T-helper 1 cell treated with Interleukin-12 subunit alpha and Interleukin-12 subunit beta and Interleukin-4 antibody, amounts not matched to agents 30 μg/mL and 1 μg/mL, for 36 hours (primary cell): ENCODE measurements at regions not wholly inside any gene's neighbourhood (a gene's known extent, or its start where the extent isn't known, plus 50 kb on each side); places are given as distances from the start of the nearest gene placed in this dataset.
A peak's percentile ranks its signal among the peaks of the same experiment; 100 is the strongest.

ENCODE experiments used
- H3K27ac Mint-ChIP-seq: one replicate; pipeline ENCODE4 v1.8.0; 2021; ENCODE audit warnings: mild to moderate bottlenecking, mixed read lengths
- H3K27me3 Mint-ChIP-seq: one replicate; pipeline ENCODE4 v1.8.0; 2021; ENCODE audit warnings: low read depth, mixed read lengths
- H3K36me3 Mint-ChIP-seq: one replicate; pipeline ENCODE4 v1.8.0; 2021; ENCODE audit warnings: low read depth, mixed read lengths
- H3K4me1 Mint-ChIP-seq: one replicate; pipeline ENCODE4 v1.8.0; 2021; ENCODE audit warnings: low read depth, mixed read lengths
- H3K4me3 Mint-ChIP-seq: one replicate; pipeline ENCODE4 v1.8.0; 2021; ENCODE audit warnings: mild to moderate bottlenecking, moderate library complexity, mixed read lengths
- H3K9me3 Mint-ChIP-seq: one replicate; pipeline ENCODE4 v1.8.0; 2021; ENCODE audit warnings: mixed read lengths

DNA sequence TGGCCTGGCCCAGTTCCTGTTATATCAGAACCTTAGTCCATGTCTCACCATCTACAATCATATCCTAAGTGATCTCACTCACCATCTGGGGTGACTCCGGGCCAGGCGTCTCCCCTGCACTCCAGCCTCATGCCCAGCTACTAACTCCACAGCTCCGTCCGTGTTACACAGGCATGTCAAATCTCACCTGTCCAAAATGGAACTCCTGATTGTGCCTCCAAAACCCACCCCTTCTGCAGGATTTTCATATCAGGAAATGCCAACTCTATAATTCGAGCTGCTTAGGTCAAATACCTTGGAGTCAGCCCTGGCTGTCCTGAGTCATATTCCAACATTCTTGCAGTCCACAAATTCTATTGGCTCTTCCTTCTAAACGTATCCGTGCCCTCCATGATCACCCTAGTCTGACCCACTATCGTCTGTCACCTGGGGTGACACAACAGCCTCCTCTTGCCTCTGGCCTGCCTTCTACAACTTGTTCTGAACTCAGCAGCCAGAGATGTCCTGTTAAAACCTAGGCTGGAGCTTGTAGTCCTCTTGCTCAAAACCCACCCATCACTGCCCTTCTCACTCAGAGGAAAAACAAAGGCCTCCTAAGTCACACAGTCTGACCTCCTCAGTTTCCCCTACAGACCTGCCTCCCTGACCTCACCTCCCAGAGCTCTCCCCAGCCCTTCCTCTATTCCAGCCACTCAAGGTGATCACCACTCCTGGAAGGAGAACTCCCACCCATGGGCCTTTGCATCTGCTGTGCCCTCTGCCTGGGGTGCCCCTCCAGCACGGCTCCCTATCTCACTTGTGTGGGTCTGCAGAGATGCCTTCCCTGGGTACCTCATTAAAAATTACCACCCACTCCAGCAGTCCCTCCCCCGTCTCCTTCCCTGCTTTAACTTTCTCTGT is 85.3 kb upstream of the SIRPA start:
- H3K36me3 Mint-ChIP-seq: no peaks in the 10 kb centered on the region
- H3K4me3 Mint-ChIP-seq: no peak overlapping the region
- peaks cover 3% of the 10 kb centered on the region for H3K4me1 Mint-ChIP-seq
- H3K9me3 Mint-ChIP-seq: no peaks in the 10 kb centered on the region
- peaks cover 29% of the 10 kb centered on the region for H3K27me3 Mint-ChIP-seq
- H3K27ac Mint-ChIP-seq: no peak overlapping the region

DNA sequence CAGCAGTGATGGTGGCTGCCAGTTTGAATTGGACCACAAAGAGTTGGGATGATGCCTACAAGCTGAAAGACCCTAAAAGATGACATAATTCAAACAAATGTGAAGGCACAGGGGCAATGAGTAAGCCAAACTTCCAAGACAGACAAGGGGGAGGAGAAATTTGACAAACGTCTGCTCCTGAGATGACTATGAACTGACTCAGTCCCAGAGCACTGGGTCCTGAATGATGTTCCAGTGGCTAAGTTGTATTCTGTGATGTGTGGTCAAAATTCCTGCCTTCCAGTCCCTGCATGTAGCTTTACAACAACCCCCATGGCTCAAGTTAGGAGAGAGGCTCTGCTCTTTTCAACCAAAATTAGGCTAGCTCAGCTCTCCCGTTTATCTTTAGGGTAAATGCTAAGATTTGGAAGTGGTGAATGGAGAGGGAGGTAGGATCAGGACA is 86.1 kb upstream of the SIRPA start:
- Mint-ChIP-seq H3K27me3 (peaks cover 36% of the 10 kb centered on the region), H3K9me3 (no peaks in the 10 kb centered on the region), H3K27ac (no peak overlapping the region), H3K36me3 (no peaks in the 10 kb centered on the region), H3K4me3 (no peak overlapping the region), H3K4me1 (peaks cover 3% of the 10 kb centered on the region)

DNA sequence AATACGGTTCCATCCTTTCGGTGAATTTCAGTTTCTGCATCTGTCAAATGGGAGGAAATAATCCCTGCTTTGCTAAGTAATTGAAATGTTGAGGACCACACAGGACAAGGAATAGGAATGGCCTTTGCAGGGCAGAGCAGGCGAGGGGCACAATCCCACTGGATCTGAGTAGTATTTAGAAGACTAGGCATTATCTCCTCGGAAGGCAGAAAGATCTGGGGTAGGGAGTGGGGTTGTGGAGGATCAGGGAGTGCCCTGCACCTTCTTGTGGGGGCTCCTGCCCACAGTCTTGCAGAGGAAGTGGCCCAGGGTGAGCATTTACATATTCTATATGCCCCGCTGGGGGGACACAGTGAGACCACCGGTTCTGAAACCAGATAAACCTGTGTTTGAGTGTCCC is 87.1 kb upstream of the SIRPA start:
- peaks cover 3% of the 10 kb centered on the region for H3K4me1 Mint-ChIP-seq
- H3K36me3 Mint-ChIP-seq: no peaks in the 10 kb centered on the region
- H3K4me3 Mint-ChIP-seq: no peak overlapping the region
- H3K27ac Mint-ChIP-seq: no peak overlapping the region
- peaks cover 37% of the 10 kb centered on the region for H3K27me3 Mint-ChIP-seq
- H3K9me3 Mint-ChIP-seq: no peaks in the 10 kb centered on the region

DNA sequence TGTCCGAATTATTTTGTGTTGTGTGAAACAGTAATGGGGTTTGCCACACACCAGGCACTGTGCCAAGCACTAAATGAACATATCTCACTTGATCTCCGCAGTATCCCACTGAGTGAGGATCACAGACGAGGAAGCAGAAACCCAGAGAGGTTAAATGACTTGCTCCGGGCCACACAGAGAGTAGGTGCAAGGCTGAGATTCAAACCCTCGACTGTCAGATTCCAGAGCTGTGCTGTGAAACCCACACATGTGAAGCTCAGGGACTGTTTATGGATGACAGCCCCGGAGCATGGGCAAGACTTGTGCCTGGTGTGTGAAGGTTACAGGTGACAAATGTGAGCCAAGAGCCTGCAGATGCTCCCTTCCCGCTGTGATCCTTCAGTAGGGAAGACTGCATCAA is 87.8 kb upstream of the SIRPA start:
- no peaks in the 10 kb centered on the region for H3K36me3 Mint-ChIP-seq

DNA sequence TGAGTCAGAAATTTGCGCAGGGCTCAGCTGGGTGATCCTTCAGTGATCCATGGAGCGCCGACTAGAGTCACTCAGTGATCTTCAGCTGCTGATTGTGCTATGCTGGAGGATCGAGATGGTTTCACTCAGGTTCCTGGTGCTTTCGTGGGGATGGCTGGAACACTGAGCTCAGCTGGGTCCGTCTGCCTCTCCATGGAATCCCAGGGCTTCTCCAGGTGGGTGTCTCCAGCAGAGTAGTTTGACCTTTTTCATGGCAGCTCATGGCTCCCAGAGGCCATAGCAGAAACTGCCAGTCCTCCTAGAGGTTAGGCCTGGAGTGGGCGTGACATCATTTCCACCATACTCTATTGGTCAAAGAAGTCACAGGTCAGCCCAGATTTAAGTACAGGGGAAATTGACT is 88.8 kb upstream of the SIRPA start:
- H3K27me3 Mint-ChIP-seq: peaks cover 52% of the 10 kb centered on the region
- no peak overlapping the region for H3K4me3 Mint-ChIP-seq
- H3K36me3 Mint-ChIP-seq: no peaks in the 10 kb centered on the region
- H3K4me1 Mint-ChIP-seq: peaks cover 13% of the 10 kb centered on the region
- no peaks in the 10 kb centered on the region for H3K9me3 Mint-ChIP-seq
- H3K27ac Mint-ChIP-seq: no peak overlapping the region

More for the DNA sequence above, 87.8 kb upstream of the SIRPA start:
- H3K27me3 Mint-ChIP-seq: peaks cover 43% of the 10 kb centered on the region
- peaks cover 6% of the 10 kb centered on the region for H3K4me1 Mint-ChIP-seq
- H3K4me3 Mint-ChIP-seq: no peak overlapping the region
- no peak overlapping the region for H3K27ac Mint-ChIP-seq
- H3K9me3 Mint-ChIP-seq: no peaks in the 10 kb centered on the region

DNA sequence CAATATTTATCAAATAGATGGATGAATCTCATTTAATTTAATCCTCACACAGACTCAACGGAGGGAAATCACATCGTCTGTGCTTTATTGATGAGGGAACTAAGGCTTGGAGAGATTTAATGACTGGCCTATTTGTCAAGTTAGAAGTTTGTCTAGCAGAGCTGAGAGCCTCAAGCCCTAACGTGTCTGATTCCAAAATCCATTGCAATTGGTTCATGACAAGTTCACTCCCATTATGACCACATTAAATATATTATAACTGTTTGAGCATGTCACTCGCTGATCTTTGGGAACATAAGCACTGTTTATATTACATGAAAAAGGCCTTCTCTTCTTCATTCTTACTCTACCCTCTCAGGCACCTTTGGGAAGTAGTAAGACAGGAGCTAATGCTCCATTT is 89.4 kb upstream of the SIRPA start:
- peaks cover 51% of the 10 kb centered on the region for H3K27me3 Mint-ChIP-seq
- no peak overlapping the region for H3K4me3 Mint-ChIP-seq
- peaks cover 10% of the 10 kb centered on the region for H3K4me1 Mint-ChIP-seq
- H3K36me3 Mint-ChIP-seq: no peaks in the 10 kb centered on the region
- no peaks in the 10 kb centered on the region for H3K9me3 Mint-ChIP-seq
- no peak overlapping the region for H3K27ac Mint-ChIP-seq

DNA sequence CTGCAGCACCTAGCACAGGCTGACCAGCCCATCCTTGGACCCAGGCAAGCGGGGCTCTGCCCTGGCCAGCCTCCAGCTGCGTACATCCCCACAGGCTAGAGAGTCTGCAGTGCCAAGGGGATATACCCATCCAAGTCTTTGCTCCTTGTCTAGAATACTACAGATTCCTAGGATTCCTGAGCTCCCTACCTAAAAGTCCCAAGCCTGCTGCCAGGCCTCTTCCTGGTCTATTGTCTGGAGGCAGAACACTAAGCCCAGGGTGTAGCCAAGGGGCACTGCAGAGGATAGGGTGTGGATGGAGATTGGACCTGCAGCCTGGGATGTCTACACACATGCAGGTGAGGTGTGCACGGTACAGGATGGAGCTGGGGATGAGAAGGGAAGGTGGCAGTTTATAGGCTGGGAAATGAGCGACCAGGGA is 90.0 kb upstream of the SIRPA start:
- Mint-ChIP-seq H3K9me3 (no peaks in the 10 kb centered on the region), H3K36me3 (no peaks in the 10 kb centered on the region), H3K27me3 (peaks cover 53% of the 10 kb centered on the region), H3K27ac (no peak overlapping the region), H3K4me1 (peaks cover 10% of the 10 kb centered on the region), H3K4me3 (no peak overlapping the region)

DNA sequence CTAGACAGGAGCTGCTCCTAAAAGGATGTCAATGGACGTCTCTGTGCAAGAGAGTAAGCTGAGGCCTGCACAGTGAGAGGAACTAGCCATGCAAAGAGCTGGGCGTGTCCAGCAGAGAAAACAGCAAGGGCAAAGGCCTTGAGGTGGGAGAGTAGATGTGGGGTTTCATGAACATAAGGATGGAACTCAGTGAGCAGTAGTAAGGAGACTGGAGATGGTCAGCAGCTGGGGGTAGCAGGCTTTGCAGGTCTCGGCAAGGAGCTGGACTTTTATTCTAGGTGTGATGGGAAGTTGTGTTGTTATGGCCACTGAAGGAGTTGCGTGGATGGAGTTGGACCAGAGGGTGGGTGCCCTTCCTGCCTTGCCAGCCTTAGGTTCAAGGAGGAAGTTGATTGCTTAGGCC is 90.7 kb upstream of the SIRPA start:
- peaks cover 10% of the 10 kb centered on the region for H3K4me1 Mint-ChIP-seq
- H3K4me3 Mint-ChIP-seq: no peak overlapping the region
- H3K36me3 Mint-ChIP-seq: no peaks in the 10 kb centered on the region
- H3K27me3 Mint-ChIP-seq: peaks cover 57% of the 10 kb centered on the region
- H3K9me3 Mint-ChIP-seq: no peaks in the 10 kb centered on the region
- no peak overlapping the region for H3K27ac Mint-ChIP-seq

DNA sequence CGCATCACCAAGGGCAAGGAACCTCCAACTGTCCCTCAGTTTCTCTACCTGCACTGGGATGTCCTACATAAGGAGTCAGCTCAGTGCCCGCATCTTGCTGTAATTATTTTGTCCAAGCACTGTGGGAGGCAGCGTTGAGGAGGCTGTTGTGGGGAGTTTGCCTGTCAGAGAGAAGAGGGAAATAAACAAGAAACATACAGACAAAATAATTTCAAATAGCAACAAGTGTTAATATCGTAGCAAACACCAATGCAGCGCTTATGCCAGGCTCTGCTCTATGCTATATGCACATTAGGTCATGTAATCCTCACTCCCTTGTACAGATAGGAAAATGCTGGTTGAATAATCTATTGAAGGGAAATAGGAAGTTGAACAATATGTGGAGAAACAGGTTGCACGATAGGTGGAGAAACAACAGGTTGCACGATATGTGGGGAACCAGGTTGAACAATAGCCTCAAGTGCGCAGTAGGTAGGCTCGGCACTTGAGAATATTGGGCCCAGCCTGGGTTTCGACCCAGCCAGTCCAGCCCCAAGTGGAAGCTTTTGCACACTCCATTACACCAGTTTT is 91.2 kb upstream of the SIRPA start:
- no peak overlapping the region for H3K27ac Mint-ChIP-seq
- peaks cover 10% of the 10 kb centered on the region for H3K4me1 Mint-ChIP-seq
- no peaks in the 10 kb centered on the region for H3K9me3 Mint-ChIP-seq
- peak overlapping the region; percentile 0 for H3K4me3 Mint-ChIP-seq
- no peaks in the 10 kb centered on the region for H3K36me3 Mint-ChIP-seq
- H3K27me3 Mint-ChIP-seq: peaks cover 53% of the 10 kb centered on the region

DNA sequence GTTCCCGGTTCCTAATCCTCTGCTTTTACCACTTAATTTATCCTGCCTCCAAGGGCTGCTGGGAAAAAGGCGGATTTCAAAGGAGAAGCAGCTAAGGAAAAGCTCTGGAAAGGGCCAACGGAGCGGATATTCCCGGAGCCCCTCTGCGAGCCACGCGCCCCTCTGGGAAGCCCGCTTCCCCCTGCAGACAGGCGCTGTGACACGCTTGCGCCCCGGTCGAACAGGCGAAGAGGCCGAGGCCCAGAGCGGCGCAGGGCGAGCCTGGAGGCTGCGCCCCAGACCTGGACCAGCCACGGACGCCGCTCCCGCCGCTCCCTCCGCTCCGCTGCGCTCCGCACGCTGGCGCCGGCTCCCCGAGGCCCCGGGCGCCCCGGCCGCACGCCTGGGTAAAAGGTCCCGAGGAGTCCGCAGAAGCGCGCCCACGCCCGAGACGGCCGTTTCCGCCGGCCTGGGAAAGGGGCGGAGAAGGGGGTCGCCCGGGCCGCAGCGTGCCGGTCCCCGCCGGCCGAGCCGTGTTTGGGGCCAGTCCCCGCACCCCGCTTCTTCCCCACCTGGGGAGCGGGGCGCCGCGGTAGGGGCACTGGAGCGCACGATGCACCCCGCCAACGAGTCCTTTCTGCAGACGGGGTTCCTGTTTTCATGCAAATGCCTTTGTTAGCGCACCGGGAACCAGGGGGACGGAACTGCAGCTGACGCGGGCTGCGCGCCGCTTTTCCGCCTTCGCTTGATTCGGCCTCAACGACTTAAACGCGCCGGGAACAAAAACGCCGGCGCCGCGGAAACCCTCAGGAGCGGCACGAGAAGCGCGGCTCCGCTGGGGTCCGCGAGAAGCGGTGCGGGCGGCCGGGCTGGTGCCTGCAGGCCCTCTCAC is 91.9 kb upstream of the SIRPA start:
- H3K36me3 Mint-ChIP-seq: no peaks in the 10 kb centered on the region
- peak overlapping the region; percentile 64 for H3K4me3 Mint-ChIP-seq
- H3K27ac Mint-ChIP-seq: no peak overlapping the region
- H3K27me3 Mint-ChIP-seq: peaks cover 59% of the 10 kb centered on the region
- peaks cover 10% of the 10 kb centered on the region for H3K4me1 Mint-ChIP-seq
- H3K9me3 Mint-ChIP-seq: no peaks in the 10 kb centered on the region

DNA sequence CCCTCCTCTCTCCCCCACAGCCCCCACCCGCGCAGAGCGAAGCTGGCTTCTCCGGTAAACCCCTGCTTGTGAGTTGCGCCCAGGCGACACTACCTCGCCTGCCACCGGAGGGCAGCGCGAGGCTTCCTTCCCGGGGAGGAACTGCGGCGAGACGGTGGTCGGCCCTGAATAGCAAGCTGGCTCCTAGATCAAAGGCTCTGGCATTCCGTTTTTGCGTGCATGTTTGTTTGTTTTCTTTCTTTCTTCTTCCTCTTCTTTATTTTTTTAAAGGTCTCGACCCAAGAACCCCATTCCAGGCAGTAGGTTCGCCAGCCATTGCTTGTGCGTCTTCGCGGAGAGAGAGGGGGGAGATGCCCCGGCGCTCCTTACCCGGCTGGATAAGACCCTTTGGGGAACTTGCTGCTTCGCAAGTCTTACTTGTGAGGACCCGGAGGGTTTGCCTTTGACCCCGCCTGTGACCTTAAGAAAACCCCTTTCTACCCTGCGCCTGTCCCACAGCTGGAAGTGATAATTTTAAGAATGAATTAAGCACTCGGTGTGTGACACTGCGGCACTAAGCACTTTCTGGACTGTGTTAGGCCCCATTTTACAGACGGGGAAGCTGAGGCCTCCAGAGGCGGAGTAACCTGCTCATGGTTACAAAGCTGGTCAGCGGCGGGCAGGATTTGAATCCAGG is 92.7 kb upstream of the SIRPA start:
- peaks cover 56% of the 10 kb centered on the region for H3K27me3 Mint-ChIP-seq
- peak overlapping the region; percentile 64 for H3K4me3 Mint-ChIP-seq
- H3K4me1 Mint-ChIP-seq: peaks cover 10% of the 10 kb centered on the region
- no peaks in the 10 kb centered on the region for H3K9me3 Mint-ChIP-seq
- H3K36me3 Mint-ChIP-seq: no peaks in the 10 kb centered on the region
- no peak overlapping the region for H3K27ac Mint-ChIP-seq

DNA sequence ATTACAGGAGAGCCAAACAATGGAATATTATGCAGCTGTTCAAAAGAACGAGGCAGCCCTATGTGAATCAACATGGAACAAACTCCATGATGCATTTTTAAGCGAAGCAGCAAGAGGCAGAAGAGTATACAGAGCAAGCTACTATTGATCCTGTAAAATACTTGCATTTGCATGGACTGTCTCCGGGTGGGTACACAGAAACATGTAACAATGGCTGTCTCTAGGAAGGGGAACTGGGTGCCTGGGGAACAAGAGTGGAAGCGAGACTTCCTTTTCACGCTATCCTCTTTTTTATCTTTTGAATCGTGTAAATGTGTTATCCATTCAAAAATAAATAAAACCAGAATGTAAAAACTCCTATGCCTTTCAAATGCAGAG is 93.3 kb upstream of the SIRPA start:
- H3K27me3 Mint-ChIP-seq: peaks cover 61% of the 10 kb centered on the region

DNA sequence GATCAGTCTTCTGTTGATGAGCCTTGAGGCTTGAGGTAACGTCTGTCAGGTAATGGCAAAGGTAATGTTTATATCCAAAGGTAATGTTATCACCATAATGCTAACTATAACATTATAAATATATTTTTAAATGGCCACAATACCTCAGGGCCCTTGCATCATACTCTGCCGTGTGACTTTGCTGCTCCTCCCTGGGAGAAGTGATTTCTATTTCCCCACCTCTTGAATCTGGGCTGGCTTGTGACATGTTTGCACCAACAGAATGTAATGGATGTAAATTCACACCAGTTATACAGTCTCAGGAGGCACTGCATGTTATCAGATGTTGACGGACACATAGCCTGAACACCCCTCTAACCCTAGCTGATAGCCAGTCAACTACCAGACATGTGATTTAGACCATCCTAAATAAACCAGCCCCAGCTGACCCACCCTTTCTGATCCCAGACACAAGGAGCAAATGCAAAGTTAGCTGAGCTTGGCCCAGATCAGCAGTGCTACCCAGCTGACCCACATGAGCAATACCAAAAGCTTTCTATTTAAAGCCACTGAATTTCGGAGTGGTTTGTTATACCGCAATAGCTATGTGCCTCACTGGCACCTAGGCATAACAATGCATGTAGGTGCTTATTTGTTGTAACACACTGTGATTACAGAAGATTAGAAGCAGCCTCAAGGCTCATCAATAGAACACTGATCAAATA is 93.8 kb upstream of the SIRPA start:
- H3K4me3 Mint-ChIP-seq: no peak overlapping the region
- H3K36me3 Mint-ChIP-seq: no peaks in the 10 kb centered on the region
- H3K4me1 Mint-ChIP-seq: peaks cover 10% of the 10 kb centered on the region
- peaks cover 67% of the 10 kb centered on the region for H3K27me3 Mint-ChIP-seq
- H3K27ac Mint-ChIP-seq: no peak overlapping the region
- H3K9me3 Mint-ChIP-seq: no peaks in the 10 kb centered on the region

More for the DNA sequence above, 93.3 kb upstream of the SIRPA start:
- Mint-ChIP-seq H3K4me3 (peak overlapping the region; percentile 64), H3K4me1 (peaks cover 10% of the 10 kb centered on the region), H3K36me3 (no peaks in the 10 kb centered on the region), H3K9me3 (no peaks in the 10 kb centered on the region), H3K27ac (no peak overlapping the region)

DNA sequence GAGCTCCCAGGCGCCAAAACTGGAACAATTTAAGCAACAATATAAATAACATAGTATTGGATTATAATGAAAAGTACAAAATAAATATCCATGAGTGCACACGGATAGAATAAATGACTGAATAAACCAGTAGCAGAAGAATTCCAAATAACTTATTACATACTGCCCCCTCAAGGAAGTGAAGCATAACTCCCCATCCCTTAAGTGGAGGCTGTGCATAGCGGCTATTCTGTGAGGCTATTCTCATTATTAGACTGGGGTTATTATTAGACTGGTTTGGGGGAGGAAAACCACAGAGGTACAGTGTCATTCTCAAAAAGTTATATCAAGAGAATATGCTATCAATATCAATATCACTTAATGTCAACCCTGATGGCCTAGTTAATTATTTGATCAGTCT is 94.4 kb upstream of the SIRPA start:
- no peaks in the 10 kb centered on the region for H3K36me3 Mint-ChIP-seq
- no peak overlapping the region for H3K27ac Mint-ChIP-seq
- peaks cover 65% of the 10 kb centered on the region for H3K27me3 Mint-ChIP-seq
- H3K9me3 Mint-ChIP-seq: no peaks in the 10 kb centered on the region
- H3K4me3 Mint-ChIP-seq: no peak overlapping the region
- H3K4me1 Mint-ChIP-seq: peaks cover 10% of the 10 kb centered on the region
